HEK293 (cell line): ENCODE measurements at regions not wholly inside any gene's neighbourhood (a gene's known extent, or its start where the extent isn't known, plus 50 kb on each side); places are given as distances from the start of the nearest gene placed in this dataset.

ENCODE experiments used
- CTCF ChIA-PET: fragments of 350-600 bp; formaldehyde crosslinking; extraction: SDS; loops from one replicate; lab custom pipeline; 2021; ENCODE audit warnings: antibody characterized with exemption; lab: Yijun Ruan, JAX
- POLR2A ChIA-PET: fragments of 300-600 bp; formaldehyde crosslinking; extraction: SDS; loops from one replicate; lab custom pipeline; 2020; ENCODE audit warnings: antibody characterized with exemption, inconsistent platforms; lab: Yijun Ruan, JAX
- H3K27ac ChIP-seq: fragments of 200-500 bp; sonication (Bioruptor generic); 2 replicates; pipeline ENCODE4 v1.5.1; 2014; ENCODE audit warnings: low read depth, low read length, control low read depth, inconsistent platforms; ENCODE audit errors: extremely low read depth
- H3K36me3 ChIP-seq, 2 experiments: fragments of 200-500 bp in 1 of 2; sonication (Bioruptor generic) in 1 of 2; 1 replicate in 1 of 2; 2 replicates in 1 of 2; pipeline ENCODE4 v1.5.1; 2014 to 2017; ENCODE audit warnings: inconsistent platforms in 2 of 2, low read length in 2 of 2; ENCODE audit not compliant: control insufficient read depth in 2 of 2, insufficient read depth in 1 of 2
- H3K4me1 ChIP-seq: fragments of 200-500 bp; sonication (Bioruptor generic); 2 replicates; pipeline ENCODE4 v1.5.1; 2014; ENCODE audit warnings: mild to moderate bottlenecking, low read length, inconsistent platforms; ENCODE audit not compliant: control insufficient read depth, insufficient read depth
- H3K4me3 ChIP-seq: 2 replicates; pipeline ENCODE4 v1.5.1; 2011; ENCODE audit warnings: low read depth, mild to moderate bottlenecking, control low read depth, low read length, moderate library complexity
- H3K9me3 ChIP-seq: fragments of 200-500 bp; sonication (Bioruptor generic); 2 replicates; pipeline ENCODE4 v1.5.1; 2014; ENCODE audit warnings: low read depth, low read length, inconsistent platforms; ENCODE audit not compliant: control insufficient read depth, insufficient read depth
- BCL11A ChIP-seq: fragments of 450-650 bp; formaldehyde crosslinking; IDR thresholded peaks from 2 replicates; pipeline ENCODE4 v1.5.1; 2016; ENCODE audit warnings: low read depth, missing biosample characterization, missing genetic modification characterization
- GLIS2 ChIP-seq: fragments of 450-650 bp; formaldehyde crosslinking; IDR thresholded peaks from 2 replicates; pipeline ENCODE4 v1.5.1; 2016; ENCODE audit warnings: missing biosample characterization, missing genetic modification characterization
- KLF8 ChIP-seq: fragments of 450-650 bp; formaldehyde crosslinking; IDR thresholded peaks from 2 replicates; pipeline ENCODE4 v1.5.1; 2016; ENCODE audit warnings: missing biosample characterization, missing genetic modification characterization
- MYNN ChIP-seq: fragments of 450-650 bp; formaldehyde crosslinking; IDR thresholded peaks from 2 replicates; pipeline ENCODE4 v1.5.1; 2016; ENCODE audit warnings: missing biosample characterization, missing genetic modification characterization, borderline replicate concordance
- SALL2 ChIP-seq: fragments of 450-650 bp; formaldehyde crosslinking; IDR thresholded peaks from 2 replicates; pipeline ENCODE4 v1.5.0; 2017; ENCODE audit warnings: missing biosample characterization, mild to moderate bottlenecking, missing genetic modification characterization, borderline replicate concordance
- ZFP37 ChIP-seq: fragments of 450-650 bp; formaldehyde crosslinking; IDR thresholded peaks from 2 replicates; pipeline ENCODE4 v1.5.1; 2016; ENCODE audit warnings: missing biosample characterization, missing genetic modification characterization
- ZFP69B ChIP-seq: fragments of 450-650 bp; formaldehyde crosslinking; IDR thresholded peaks from 2 replicates; pipeline ENCODE4 v1.5.1; 2016; ENCODE audit warnings: missing biosample characterization, missing genetic modification characterization
- ZNF133 ChIP-seq: fragments of 450-650 bp; formaldehyde crosslinking; IDR thresholded peaks from 2 replicates; pipeline ENCODE4 v1.5.1; 2016; ENCODE audit warnings: missing biosample characterization, missing genetic modification characterization
- ZNF24 ChIP-seq: fragments of 450-650 bp; formaldehyde crosslinking; IDR thresholded peaks from 2 replicates; pipeline ENCODE4 v1.5.1; 2016; ENCODE audit warnings: missing biosample characterization, missing genetic modification characterization
- ZNF302 ChIP-seq: fragments of 450-650 bp; formaldehyde crosslinking; IDR thresholded peaks from 2 replicates; pipeline ENCODE4 v1.5.1; 2016; ENCODE audit warnings: missing biosample characterization, missing genetic modification characterization, low read depth
- ZNF324 ChIP-seq: fragments of 450-650 bp; formaldehyde crosslinking; IDR thresholded peaks from 2 replicates; pipeline ENCODE4 v1.5.1; 2016; ENCODE audit warnings: missing biosample characterization, missing genetic modification characterization
- ZNF354C ChIP-seq: fragments of 450-650 bp; formaldehyde crosslinking; IDR thresholded peaks from 2 replicates; pipeline ENCODE4 v1.5.1; 2016; ENCODE audit warnings: missing biosample characterization, missing genetic modification characterization, low read depth, borderline replicate concordance
- ZNF544 ChIP-seq: fragments of 450-650 bp; formaldehyde crosslinking; IDR thresholded peaks from 2 replicates; pipeline ENCODE4 v1.5.0; 2017; ENCODE audit warnings: missing biosample characterization, missing genetic modification characterization
- ZNF596 ChIP-seq: fragments of 450-650 bp; IDR thresholded peaks from 2 replicates; pipeline ENCODE4 v1.5.0; 2018; ENCODE audit warnings: missing biosample characterization, mild to moderate bottlenecking, missing genetic modification characterization, moderate library complexity
- ZNF654 ChIP-seq: fragments of 450-650 bp; formaldehyde crosslinking; IDR thresholded peaks from 2 replicates; pipeline ENCODE4 v1.5.1; 2016; ENCODE audit warnings: low read depth, missing biosample characterization, missing genetic modification characterization
- TF ChIP-seq, protein P1 (sequence below): fragments of 450-650 bp; formaldehyde crosslinking; IDR thresholded peaks from 2 replicates; pipeline ENCODE4 v1.5.1; 2016; ENCODE audit warnings: missing biosample characterization, missing genetic modification characterization, borderline replicate concordance
- TF ChIP-seq, protein P2 (sequence below): fragments of 450-650 bp; formaldehyde crosslinking; IDR thresholded peaks from 2 replicates; pipeline ENCODE4 v1.5.1; 2016; ENCODE audit warnings: missing biosample characterization, missing genetic modification characterization, borderline replicate concordance
- TF ChIP-seq, protein P3 (sequence below): fragments of 450-650 bp; formaldehyde crosslinking; IDR thresholded peaks from 2 replicates; pipeline ENCODE4 v1.5.1; 2017; ENCODE audit warnings: missing biosample characterization, mild to moderate bottlenecking, missing genetic modification characterization, moderate library complexity
- TF ChIP-seq, protein P4 (sequence below): fragments of 450-650 bp; formaldehyde crosslinking; IDR thresholded peaks from 2 replicates; pipeline ENCODE4 v1.5.1; 2017; ENCODE audit warnings: missing biosample characterization, missing genetic modification characterization

DNA sequence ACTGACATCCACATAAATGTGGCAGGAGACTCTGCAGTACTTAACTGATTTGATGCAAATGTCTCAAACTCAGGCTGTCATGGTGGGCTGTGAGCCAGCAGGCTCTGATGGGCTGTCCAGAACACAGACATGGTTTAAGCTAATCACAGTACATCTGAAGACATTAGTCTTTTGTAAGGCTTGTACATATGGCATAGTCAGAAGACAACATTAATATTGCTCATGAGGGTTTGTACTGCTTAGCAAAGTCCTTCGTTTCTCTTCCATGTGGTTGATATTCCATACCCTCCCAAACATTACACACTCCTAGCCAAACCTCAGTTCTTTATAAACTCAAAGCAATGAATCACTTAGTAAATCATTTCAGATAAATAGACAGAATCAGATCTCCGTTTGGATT, 330.6 kb downstream of the RND3 start:
- no peaks in the 10 kb centered on the region for H3K4me1 ChIP-seq
- H3K4me3 ChIP-seq = no peak overlapping the region
- no peaks in the 10 kb centered on the region for H3K9me3 ChIP-seq
- H3K27ac ChIP-seq = no peak overlapping the region
- H3K36me3 ChIP-seq = no peaks in the 10 kb centered on the region
- ChIA-PET CTCF (no interaction called here), POLR2A (no interaction called here)
- TF ChIP-seq ZNF133 (tag by site-specific recombination) (no peak), ZNF596 (tag by site-specific recombination) (no peak), MYNN (tag by site-specific recombination) (no peak), ZNF544 (tag by site-specific recombination) (no peak), ZNF354C (no peak), ZNF24 (tag by site-specific recombination) (no peak), ZFP37 (tag by site-specific recombination) (no peak), ZNF324 (tag by site-specific recombination) (no peak), ZNF302 (tag by site-specific recombination) (no peak), ZNF654 (no peak), BCL11A (tag by site-specific recombination) (no peak)
- TF ChIP-seq, protein P1, sequence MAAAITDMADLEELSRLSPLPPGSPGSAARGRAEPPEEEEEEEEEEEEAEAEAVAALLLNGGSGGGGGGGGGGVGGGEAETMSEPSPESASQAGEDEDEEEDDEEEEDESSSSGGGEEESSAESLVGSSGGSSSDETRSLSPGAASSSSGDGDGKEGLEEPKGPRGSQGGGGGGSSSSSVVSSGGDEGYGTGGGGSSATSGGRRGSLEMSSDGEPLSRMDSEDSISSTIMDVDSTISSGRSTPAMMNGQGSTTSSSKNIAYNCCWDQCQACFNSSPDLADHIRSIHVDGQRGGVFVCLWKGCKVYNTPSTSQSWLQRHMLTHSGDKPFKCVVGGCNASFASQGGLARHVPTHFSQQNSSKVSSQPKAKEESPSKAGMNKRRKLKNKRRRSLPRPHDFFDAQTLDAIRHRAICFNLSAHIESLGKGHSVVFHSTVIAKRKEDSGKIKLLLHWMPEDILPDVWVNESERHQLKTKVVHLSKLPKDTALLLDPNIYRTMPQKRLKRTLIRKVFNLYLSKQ = no peak
- TF ChIP-seq, protein P2, sequence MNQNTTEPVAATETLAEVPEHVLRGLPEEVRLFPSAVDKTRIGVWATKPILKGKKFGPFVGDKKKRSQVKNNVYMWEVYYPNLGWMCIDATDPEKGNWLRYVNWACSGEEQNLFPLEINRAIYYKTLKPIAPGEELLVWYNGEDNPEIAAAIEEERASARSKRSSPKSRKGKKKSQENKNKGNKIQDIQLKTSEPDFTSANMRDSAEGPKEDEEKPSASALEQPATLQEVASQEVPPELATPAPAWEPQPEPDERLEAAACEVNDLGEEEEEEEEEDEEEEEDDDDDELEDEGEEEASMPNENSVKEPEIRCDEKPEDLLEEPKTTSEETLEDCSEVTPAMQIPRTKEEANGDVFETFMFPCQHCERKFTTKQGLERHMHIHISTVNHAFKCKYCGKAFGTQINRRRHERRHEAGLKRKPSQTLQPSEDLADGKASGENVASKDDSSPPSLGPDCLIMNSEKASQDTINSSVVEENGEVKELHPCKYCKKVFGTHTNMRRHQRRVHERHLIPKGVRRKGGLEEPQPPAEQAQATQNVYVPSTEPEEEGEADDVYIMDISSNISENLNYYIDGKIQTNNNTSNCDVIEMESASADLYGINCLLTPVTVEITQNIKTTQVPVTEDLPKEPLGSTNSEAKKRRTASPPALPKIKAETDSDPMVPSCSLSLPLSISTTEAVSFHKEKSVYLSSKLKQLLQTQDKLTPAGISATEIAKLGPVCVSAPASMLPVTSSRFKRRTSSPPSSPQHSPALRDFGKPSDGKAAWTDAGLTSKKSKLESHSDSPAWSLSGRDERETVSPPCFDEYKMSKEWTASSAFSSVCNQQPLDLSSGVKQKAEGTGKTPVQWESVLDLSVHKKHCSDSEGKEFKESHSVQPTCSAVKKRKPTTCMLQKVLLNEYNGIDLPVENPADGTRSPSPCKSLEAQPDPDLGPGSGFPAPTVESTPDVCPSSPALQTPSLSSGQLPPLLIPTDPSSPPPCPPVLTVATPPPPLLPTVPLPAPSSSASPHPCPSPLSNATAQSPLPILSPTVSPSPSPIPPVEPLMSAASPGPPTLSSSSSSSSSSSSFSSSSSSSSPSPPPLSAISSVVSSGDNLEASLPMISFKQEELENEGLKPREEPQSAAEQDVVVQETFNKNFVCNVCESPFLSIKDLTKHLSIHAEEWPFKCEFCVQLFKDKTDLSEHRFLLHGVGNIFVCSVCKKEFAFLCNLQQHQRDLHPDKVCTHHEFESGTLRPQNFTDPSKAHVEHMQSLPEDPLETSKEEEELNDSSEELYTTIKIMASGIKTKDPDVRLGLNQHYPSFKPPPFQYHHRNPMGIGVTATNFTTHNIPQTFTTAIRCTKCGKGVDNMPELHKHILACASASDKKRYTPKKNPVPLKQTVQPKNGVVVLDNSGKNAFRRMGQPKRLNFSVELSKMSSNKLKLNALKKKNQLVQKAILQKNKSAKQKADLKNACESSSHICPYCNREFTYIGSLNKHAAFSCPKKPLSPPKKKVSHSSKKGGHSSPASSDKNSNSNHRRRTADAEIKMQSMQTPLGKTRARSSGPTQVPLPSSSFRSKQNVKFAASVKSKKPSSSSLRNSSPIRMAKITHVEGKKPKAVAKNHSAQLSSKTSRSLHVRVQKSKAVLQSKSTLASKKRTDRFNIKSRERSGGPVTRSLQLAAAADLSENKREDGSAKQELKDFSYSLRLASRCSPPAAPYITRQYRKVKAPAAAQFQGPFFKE (tag by site-specific recombination) = no peak

DNA sequence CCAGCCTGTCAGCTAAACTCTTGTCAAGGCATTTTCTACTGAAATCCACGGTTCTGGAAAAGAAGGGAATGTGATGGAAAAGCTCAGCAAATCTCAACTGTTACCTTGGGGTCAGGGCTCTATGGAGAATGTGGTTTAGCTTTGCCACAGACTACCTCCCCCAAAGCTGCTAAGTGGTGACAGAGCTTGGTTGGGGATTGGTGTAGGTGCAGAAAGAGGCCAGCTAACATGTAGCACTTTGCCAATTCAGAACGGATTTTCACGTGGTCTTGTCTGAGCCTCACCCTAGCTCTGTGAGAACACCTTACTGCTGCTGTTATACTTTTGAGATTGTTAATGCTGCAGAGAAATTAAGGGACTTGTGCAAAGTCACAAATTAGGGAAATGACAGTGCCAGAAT, 331.1 kb downstream of the RND3 start:
- Histone ChIP-seq H3K4me1 (no peaks in the 10 kb centered on the region), H3K36me3 (no peaks in the 10 kb centered on the region), H3K4me3 (no peak overlapping the region), H3K27ac (no peak overlapping the region), H3K9me3 (no peaks in the 10 kb centered on the region)
- CTCF ChIA-PET = interaction anchor here (0.5 kb wide), 1 partner anchor 166 kb away, joined by 3 read pairs; no protein-coding TSS in a partner anchor
- TF ChIP-seq ZFP69B (tag by site-specific recombination) (no peak), GLIS2 (tag by site-specific recombination) (no peak), KLF8 (tag by site-specific recombination) (no peak), SALL2 (tag by site-specific recombination) (no peak)
- TF ChIP-seq, protein P3, sequence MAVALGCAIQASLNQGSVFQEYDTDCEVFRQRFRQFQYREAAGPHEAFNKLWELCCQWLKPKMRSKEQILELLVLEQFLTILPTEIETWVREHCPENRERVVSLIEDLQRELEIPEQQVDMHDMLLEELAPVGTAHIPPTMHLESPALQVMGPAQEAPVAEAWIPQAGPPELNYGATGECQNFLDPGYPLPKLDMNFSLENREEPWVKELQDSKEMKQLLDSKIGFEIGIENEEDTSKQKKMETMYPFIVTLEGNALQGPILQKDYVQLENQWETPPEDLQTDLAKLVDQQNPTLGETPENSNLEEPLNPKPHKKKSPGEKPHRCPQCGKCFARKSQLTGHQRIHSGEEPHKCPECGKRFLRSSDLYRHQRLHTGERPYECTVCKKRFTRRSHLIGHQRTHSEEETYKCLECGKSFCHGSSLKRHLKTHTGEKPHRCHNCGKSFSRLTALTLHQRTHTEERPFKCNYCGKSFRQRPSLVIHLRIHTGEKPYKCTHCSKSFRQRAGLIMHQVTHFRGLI (tag by site-specific recombination) = no peak
- TF ChIP-seq, protein P4, sequence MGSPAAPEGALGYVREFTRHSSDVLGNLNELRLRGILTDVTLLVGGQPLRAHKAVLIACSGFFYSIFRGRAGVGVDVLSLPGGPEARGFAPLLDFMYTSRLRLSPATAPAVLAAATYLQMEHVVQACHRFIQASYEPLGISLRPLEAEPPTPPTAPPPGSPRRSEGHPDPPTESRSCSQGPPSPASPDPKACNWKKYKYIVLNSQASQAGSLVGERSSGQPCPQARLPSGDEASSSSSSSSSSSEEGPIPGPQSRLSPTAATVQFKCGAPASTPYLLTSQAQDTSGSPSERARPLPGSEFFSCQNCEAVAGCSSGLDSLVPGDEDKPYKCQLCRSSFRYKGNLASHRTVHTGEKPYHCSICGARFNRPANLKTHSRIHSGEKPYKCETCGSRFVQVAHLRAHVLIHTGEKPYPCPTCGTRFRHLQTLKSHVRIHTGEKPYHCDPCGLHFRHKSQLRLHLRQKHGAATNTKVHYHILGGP (tag by site-specific recombination) = no peak
- POLR2A ChIA-PET = no interaction called here
